ENCODE measurements at regions not wholly inside any gene's neighbourhood (a gene's known extent, or its start where the extent isn't known, plus 50 kb on each side); places are given as distances from the start of the nearest gene placed in this dataset.

GRCh38 chrX:110408949-110409588 is 50.4 kb downstream of the RTL9 start:
- DNase-seq: no peak

- peak; percentile 51 for DNase-seq
Measured at GRCh38 chrX:110409925-110410324, 51.3 kb downstream of the RTL9 start.

GRCh38 chrX:110410603-110411002 is 52.0 kb downstream of the RTL9 start:
- no peak for DNase-seq

GRCh38 chrX:110412971-110413726 is 54.5 kb downstream of the RTL9 start:
- DNase-seq: peak; percentile 74

GRCh38 chrX:110413727-110414124 is 55.1 kb downstream of the RTL9 start:
- no peak for DNase-seq

- no peak for DNase-seq
Measured at GRCh38 chrX:110414273-110414672, 55.6 kb downstream of the RTL9 start.

- peak; percentile 82 for DNase-seq
Measured at GRCh38 chrX:110414679-110415439, 56.2 kb downstream of the RTL9 start.

GRCh38 chrX:110415440-110416170 is 57.0 kb downstream of the RTL9 start:
- DNase-seq: peak; percentile 72

GRCh38 chrX:110417128-110417527 is 58.5 kb downstream of the RTL9 start:
- peak; percentile 27 for DNase-seq

- peak; percentile 88 for DNase-seq
Measured at GRCh38 chrX:110418316-110419235, 59.9 kb downstream of the RTL9 start.

GRCh38 chrX:110419512-110419911 is 60.9 kb downstream of the RTL9 start:
- DNase-seq: no peak

GRCh38 chrX:110420771-110421499 is 62.3 kb downstream of the RTL9 start:
- no peak for DNase-seq

GRCh38 chrX:110421500-110422455 is 63.1 kb downstream of the RTL9 start:
- no peak for DNase-seq

- DNase-seq: no peak
Measured at GRCh38 chrX:110425222-110426154, 66.8 kb downstream of the RTL9 start.

GRCh38 chrX:110426155-110426504 is 67.5 kb downstream of the RTL9 start:
- no peak for DNase-seq

GRCh38 chrX:110427076-110427475 is 68.4 kb downstream of the RTL9 start:
- DNase-seq: no peak

- no peak for DNase-seq
Measured at GRCh38 chrX:110428144-110428543, 69.5 kb downstream of the RTL9 start.

- no peak for DNase-seq
Measured at GRCh38 chrX:110430293-110431076, 71.8 kb downstream of the RTL9 start.
